Fibroblast of pulmonary artery (primary cell): ENCODE measurements at regions not wholly inside any gene's neighbourhood (a gene's known extent, or its start where the extent isn't known, plus 50 kb on each side); places are given as distances from the start of the nearest gene placed in this dataset.

Experiments
- DNase-seq: peaks from one replicate; pipeline ENCODE4 v3.0.0-alpha.2; 2010; ENCODE audit warnings: low read depth
- H3K4me3 ChIP-seq: replicated peaks from 2 replicates; pipeline ENCODE4 v1.5.1; 2011; ENCODE audit warnings: low read depth, mild to moderate bottlenecking, control low read depth, low read length, moderate library complexity
- CTCF ChIP-seq: IDR thresholded peaks from 2 replicates; pipeline ENCODE4 v1.5.1; 2011; ENCODE audit warnings: mild to moderate bottlenecking, control low read depth, low read length, inconsistent platforms; ENCODE audit errors: missing control alignments

- DNase-seq, result no peak
- no peak overlapping the region for H3K4me3 ChIP-seq
- no peak for TF ChIP-seq CTCF
Observed at GRCh38 chr1:60886793-60887331, 195.5 kb upstream of the NFIA start.

- DNase-seq, result no peak
- no peak overlapping the region for H3K4me3 ChIP-seq
- no peak for TF ChIP-seq CTCF
Observed at GRCh38 chr1:60886090-60886489, 196.3 kb upstream of the NFIA start.

- no peak for TF ChIP-seq CTCF
- H3K4me3 ChIP-seq, result no peak overlapping the region
- DNase-seq, result no peak
Observed at GRCh38 chr1:60880202-60880601, 202.2 kb upstream of the NFIA start.

DNA sequence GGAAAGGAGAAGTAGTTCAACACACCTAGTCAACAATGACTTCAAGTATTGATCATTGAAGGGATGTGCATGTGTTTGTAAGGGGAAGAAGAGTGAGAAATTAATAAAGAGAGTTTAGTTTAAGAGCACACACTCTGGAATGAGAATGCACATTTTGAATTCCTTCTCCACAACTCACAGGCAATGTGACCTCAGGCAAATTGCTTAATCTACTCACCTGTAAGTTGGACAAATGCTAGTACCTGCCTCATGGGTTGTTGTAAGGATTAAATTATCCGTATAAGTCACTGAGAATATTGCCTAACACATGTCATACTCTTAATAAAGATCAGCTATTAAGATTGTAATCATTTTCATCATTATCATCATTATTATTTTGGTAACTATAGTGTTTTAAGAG is 204.0 kb upstream of the NFIA start:
- no peak overlapping the region for H3K4me3 ChIP-seq
- DNase-seq, result no peak
- no peak for TF ChIP-seq CTCF

DNA sequence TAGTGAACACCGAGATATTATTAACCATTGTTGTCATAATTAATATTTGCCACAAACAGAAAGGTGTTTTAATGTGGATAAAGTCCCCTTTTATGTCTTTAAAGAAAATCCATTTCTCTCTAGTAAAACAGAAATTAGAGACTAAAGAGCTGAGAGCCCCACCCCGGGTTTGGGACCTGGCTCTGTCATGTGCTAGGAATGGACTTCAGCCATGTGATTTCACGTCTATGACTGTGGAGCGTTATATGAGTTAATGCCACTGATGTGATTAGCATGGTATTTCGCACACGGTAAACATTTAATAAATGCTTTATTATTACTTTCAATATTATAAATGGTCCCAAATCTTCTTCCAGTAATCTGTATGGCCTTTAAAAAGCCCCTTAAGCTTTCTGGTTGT is 205.0 kb upstream of the NFIA start:
- no peak for TF ChIP-seq CTCF
- no peak overlapping the region for H3K4me3 ChIP-seq
- no peak for DNase-seq

DNA sequence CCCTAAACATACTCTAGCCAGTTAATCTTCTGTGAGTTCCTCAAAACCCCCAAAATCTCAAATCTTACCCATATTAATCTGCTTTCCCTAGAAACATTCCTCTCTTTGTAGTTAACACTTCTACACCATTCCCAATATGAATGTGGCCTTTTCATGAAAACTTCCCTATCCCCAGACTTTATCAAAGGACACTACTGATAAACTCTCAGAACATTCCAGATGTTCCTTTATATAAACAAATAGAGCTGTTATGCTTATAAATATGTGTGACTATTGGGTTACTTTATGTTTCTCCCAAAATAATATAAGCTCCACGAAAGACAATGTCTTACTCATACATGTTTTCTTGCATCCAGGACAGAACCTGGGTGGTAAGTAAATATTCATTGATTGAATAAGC is 205.4 kb upstream of the NFIA start:
- DNase-seq, result no peak

More for the DNA sequence above, 205.4 kb upstream of the NFIA start:
- H3K4me3 ChIP-seq, result no peak overlapping the region
- no peak for TF ChIP-seq CTCF
